ENCODE measurements at regions not wholly inside any gene's neighbourhood (a gene's known extent, or its start where the extent isn't known, plus 50 kb on each side); places are given as distances from the start of the nearest gene placed in this dataset.

DNA sequence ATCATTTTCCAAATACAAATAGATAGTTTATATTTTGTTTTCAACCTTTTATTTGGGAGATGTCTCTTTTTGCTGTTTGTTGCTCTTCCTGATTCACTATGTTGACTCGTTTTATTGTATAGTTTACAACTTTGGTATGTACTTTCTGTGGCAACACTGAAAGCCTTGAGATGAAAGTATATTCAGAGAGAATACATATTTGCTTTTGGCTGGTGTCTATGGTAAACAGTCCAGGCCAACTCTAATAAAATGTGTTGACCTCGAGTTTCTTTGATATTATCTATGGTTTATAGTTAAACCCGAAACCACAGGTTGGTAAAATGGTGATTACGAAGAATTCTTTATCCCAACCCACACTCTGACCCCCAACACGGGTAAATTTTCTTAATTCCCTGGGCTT is 919.6 kb upstream of the MAP3K7 start:
- Mint-ChIP-seq H3K36me3 (no peaks in the 10 kb centered on the region), H3K4me1 (no peaks in the 10 kb centered on the region)

DNA sequence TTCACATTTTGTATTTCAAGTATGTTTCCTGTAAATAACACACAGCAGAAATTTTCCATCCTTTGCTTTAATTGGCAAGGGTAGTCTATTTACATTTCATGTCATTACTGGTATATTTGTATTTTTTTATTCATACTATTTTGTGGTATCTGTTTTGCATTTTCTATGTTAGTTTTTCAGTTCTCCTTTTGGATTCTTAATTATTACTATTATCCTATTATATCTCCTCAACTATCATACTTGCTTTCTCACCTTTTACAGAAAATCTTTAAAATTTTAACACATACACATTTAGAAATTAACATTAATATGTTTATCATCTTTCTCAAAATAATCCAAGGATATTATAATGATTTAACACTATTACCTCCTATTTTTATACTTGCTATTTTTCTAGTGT is 918.3 kb upstream of the MAP3K7 start:
- Mint-ChIP-seq H3K36me3 (no peaks in the 10 kb centered on the region), H3K9me3 (peaks cover 6% of the 10 kb centered on the region), H3K4me1 (no peaks in the 10 kb centered on the region), H3K27me3 (ENCODE audit: low read depth) (peaks cover 8% of the 10 kb centered on the region), H3K27ac (no peak overlapping the region), H3K4me3 (no peak overlapping the region)
- DNase-seq (ENCODE audit: low spot score in 2 of 2, unreplicated experiment in 2 of 2): no peak
- TF ChIP-seq, protein P1, sequence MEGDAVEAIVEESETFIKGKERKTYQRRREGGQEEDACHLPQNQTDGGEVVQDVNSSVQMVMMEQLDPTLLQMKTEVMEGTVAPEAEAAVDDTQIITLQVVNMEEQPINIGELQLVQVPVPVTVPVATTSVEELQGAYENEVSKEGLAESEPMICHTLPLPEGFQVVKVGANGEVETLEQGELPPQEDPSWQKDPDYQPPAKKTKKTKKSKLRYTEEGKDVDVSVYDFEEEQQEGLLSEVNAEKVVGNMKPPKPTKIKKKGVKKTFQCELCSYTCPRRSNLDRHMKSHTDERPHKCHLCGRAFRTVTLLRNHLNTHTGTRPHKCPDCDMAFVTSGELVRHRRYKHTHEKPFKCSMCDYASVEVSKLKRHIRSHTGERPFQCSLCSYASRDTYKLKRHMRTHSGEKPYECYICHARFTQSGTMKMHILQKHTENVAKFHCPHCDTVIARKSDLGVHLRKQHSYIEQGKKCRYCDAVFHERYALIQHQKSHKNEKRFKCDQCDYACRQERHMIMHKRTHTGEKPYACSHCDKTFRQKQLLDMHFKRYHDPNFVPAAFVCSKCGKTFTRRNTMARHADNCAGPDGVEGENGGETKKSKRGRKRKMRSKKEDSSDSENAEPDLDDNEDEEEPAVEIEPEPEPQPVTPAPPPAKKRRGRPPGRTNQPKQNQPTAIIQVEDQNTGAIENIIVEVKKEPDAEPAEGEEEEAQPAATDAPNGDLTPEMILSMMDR (IDR thresholded peaks at IDR 0.05; ENCODE audit: unreplicated experiment): no peak

More for the DNA sequence above, 919.6 kb upstream of the MAP3K7 start:
- TF ChIP-seq, protein P1 (IDR thresholded peaks at IDR 0.05; ENCODE audit: unreplicated experiment): no peak
- no peak overlapping the region for H3K27ac Mint-ChIP-seq
- peaks cover 7% of the 10 kb centered on the region for H3K27me3 Mint-ChIP-seq (ENCODE audit: low read depth)
- H3K4me3 Mint-ChIP-seq: no peak overlapping the region
- H3K9me3 Mint-ChIP-seq: peaks cover 6% of the 10 kb centered on the region
- DNase-seq (ENCODE audit: low spot score in 2 of 2, unreplicated experiment in 2 of 2): no peak

DNA sequence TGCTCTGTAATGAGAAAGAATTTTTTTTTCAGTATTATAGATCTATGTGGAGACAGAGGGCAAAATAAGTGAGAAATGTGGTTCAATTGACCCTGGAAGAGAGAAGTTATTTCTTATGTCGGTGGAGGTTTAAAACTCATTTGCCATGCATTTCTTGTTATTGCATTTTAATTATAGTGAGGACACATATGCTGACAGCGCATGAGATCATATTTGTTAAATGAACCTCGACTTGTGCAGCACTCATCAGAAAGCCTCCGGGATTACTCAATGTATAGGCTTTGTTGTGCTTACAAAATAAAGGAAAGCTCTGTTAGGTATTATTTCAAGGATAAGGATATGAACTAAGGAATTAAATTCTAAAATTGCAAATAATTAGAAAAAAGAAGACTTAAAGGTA is 915.1 kb upstream of the MAP3K7 start:
- TF ChIP-seq, protein P1 (IDR thresholded peaks at IDR 0.05; ENCODE audit: unreplicated experiment): no peak

DNA sequence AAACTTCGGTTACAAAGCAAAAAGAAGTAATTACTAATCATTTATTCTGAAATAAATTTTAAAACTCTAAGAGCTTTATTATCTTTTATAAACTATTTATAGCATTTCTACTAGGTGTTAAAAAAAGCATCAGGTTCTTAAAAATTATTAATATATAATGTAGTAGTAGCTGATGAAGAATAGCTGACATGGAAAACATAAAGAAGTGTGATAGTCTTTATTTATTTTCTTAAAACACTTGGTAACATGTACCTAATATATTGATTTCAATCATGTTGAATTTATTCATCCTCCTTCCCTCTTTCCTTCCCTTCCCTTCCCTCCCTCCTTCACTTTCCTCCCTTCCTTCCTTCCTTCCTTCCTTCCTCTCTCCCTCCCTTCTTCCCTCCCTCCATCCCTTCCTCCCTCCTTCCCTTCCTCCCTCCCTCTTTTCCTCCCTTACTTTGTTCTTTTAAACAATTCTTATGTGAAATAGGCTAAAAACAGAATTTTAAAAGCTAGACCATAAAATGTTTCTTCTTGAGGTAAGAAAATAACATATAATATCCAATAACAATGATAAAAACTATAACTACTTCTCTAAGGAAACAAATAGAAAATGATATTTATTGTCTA is 913.9 kb upstream of the MAP3K7 start:
- Mint-ChIP-seq H3K36me3 (no peaks in the 10 kb centered on the region), H3K27ac (no peak overlapping the region), H3K4me1 (no peaks in the 10 kb centered on the region), H3K4me3 (no peak overlapping the region), H3K9me3 (no peaks in the 10 kb centered on the region), H3K27me3 (ENCODE audit: low read depth) (peaks cover 16% of the 10 kb centered on the region)
- TF ChIP-seq, protein P1 (IDR thresholded peaks at IDR 0.05; ENCODE audit: unreplicated experiment): no peak
- DNase-seq (ENCODE audit: low spot score in 2 of 2, unreplicated experiment in 2 of 2): no peak

More for the DNA sequence above, 915.1 kb upstream of the MAP3K7 start:
- no peaks in the 10 kb centered on the region for H3K36me3 Mint-ChIP-seq
- no peaks in the 10 kb centered on the region for H3K9me3 Mint-ChIP-seq
- no peaks in the 10 kb centered on the region for H3K4me1 Mint-ChIP-seq
- DNase-seq (ENCODE audit: low spot score in 2 of 2, unreplicated experiment in 2 of 2): no peak
- H3K27ac Mint-ChIP-seq: no peak overlapping the region
- H3K27me3 Mint-ChIP-seq (ENCODE audit: low read depth): peaks cover 15% of the 10 kb centered on the region
- no peak overlapping the region for H3K4me3 Mint-ChIP-seq

DNA sequence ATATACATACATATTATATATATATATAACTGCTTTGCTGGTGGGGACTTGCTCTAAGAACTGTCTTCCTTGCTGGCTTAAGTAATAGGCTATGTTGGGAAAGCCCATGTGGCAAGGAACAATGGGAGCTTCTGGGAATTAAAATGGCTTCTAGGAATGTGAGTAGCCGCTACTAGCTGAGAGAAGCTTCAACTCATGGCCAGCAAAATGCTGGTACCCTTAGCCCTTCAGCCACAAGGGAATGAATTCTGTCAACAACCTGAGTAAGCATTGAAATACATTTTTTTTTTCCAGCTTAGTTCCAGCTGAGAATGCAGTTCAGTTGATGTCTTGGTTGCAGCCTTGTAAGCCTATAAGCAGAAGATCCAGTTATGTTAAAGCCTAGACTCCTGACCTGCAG is 911.7 kb upstream of the MAP3K7 start:
- Mint-ChIP-seq H3K36me3 (no peaks in the 10 kb centered on the region), H3K4me3 (no peak overlapping the region), H3K27ac (no peak overlapping the region), H3K4me1 (no peaks in the 10 kb centered on the region), H3K27me3 (ENCODE audit: low read depth) (peaks cover 14% of the 10 kb centered on the region), H3K9me3 (no peaks in the 10 kb centered on the region)
- TF ChIP-seq, protein P1 (IDR thresholded peaks at IDR 0.05; ENCODE audit: unreplicated experiment): no peak
- no peak for DNase-seq (ENCODE audit: low spot score in 2 of 2, unreplicated experiment in 2 of 2)

DNA sequence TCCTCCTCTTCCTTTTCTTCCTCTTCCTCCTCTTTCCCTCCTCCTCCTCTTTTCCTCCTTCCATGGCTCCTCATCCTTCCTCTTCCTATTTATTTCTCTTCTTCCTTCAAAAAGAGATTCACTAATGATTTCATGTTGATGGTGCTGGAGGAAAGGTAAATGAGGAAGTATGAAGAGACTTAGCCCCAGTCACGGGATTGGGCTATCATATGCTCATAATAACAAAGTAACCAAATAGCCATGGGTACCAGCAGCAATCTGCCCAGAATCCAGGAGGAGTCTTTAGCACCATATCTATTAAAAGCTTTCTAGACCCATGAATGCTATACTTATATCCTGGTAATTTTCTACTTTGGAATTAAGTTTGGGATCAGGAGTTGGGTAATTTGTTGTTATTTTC is 910.9 kb upstream of the MAP3K7 start:
- DNase-seq (ENCODE audit: low spot score in 2 of 2, unreplicated experiment in 2 of 2): no peak
- Mint-ChIP-seq H3K4me1 (no peaks in the 10 kb centered on the region), H3K27ac (no peak overlapping the region), H3K4me3 (no peak overlapping the region), H3K36me3 (no peaks in the 10 kb centered on the region), H3K27me3 (ENCODE audit: low read depth) (peaks cover 13% of the 10 kb centered on the region), H3K9me3 (no peaks in the 10 kb centered on the region)
- TF ChIP-seq, protein P1 (IDR thresholded peaks at IDR 0.05; ENCODE audit: unreplicated experiment): no peak
